K562 (cell line): ENCODE measurements at regions not wholly inside any gene's neighbourhood (a gene's known extent, or its start where the extent isn't known, plus 50 kb on each side); places are given as distances from the start of the nearest gene placed in this dataset.

ENCODE experiments used
- ATAC-seq: fragments of 200-7000 bp; cut with Tn5 transposase; 3 replicates; pipeline ENCODE4 v1.9.1; 2020; ENCODE audit warnings: moderate library complexity
- BruUV-seq: library from RNA; stranded (reverse); fragments of 400-500 nt; replicated peaks from 2 replicates; lab custom pipeline; 2021; lab: Mats Ljungman, UMichigan
- CTCF ChIA-PET: fragments of 300-600 bp; formaldehyde crosslinking; extraction: SDS; loops from one replicate; lab custom pipeline; 2021; ENCODE audit warnings: low intra/inter-chr PET ratio; lab: Yijun Ruan, JAX
- POLR2A ChIA-PET: fragments of 300-600, 350-650 bp; sonication (Branson Sonifier 250); formaldehyde crosslinking; extraction: SDS; loops from one replicate; lab custom pipeline; 2021; ENCODE audit warnings: antibody characterized with exemption, inconsistent platforms; lab: Yijun Ruan, JAX
- DNase-seq, 4 experiments: peaks; one replicate each; pipeline versions ENCODE4 v3.0.0 to v3.0.0-alpha.2; 2011 to 2018; ENCODE audit warnings: low spot score in 3 of 4, mixed read lengths in 3 of 4; ENCODE audit errors: extremely low read depth in 1 of 4
- FAIRE-seq: peaks from 2 replicates; lab custom pipeline; 2011; peaks lifted over from hg19 to GRCh38; lab: Jason Lieb, UNC
- H2AFZ ChIP-seq: 2 replicates; pipeline ENCODE4 v1.6.0; 2011; ENCODE audit warnings: low read depth, low read length, control low read depth, inconsistent platforms
- H3K27ac ChIP-seq: fragments of 200-600 bp; 3 replicates; pipeline ENCODE4 v1.8.0; 2011; ENCODE audit warnings: low read depth, mild to moderate bottlenecking, control low read depth, inconsistent platforms, low read length, moderate library complexity, mixed read lengths; ENCODE audit errors: extremely low read depth
- H3K27me3 ChIP-seq, 2 experiments: fragments of 300-600 bp in 1 of 2; 2 replicates in 1 of 2; 3 replicates in 1 of 2; pipeline versions ENCODE4 v1.6.0 to v1.8.0; 2011; ENCODE audit warnings: inconsistent platforms in 2 of 2, low read length in 2 of 2, mild to moderate bottlenecking in 1 of 2, mixed read lengths in 1 of 2, moderate library complexity in 1 of 2; ENCODE audit not compliant: control insufficient read depth in 2 of 2, insufficient read depth in 2 of 2
- H3K36me3 ChIP-seq: fragments of 300-600 bp; 3 replicates; pipeline ENCODE4 v1.8.0; 2011; ENCODE audit warnings: mild to moderate bottlenecking, low read length, inconsistent platforms; ENCODE audit not compliant: control insufficient read depth, insufficient read depth
- H3K4me1 ChIP-seq, 2 experiments: fragments of 200-600 bp in 1 of 2; replicated peaks in 1 of 2; 2 replicates in 1 of 2; 3 replicates in 1 of 2; pipeline versions ENCODE4 v1.5.1 to v1.8.0; 2011; ENCODE audit warnings: inconsistent platforms in 2 of 2, low read length in 2 of 2, mild to moderate bottlenecking in 1 of 2, mixed read lengths in 1 of 2, moderate library complexity in 1 of 2; ENCODE audit not compliant: control insufficient read depth in 2 of 2, insufficient read depth in 2 of 2
- H3K4me2 ChIP-seq: 2 replicates; pipeline ENCODE4 v1.6.1; 2011; ENCODE audit warnings: low read length, control low read depth, inconsistent platforms, mixed read lengths; ENCODE audit not compliant: insufficient read depth
- H3K4me3 ChIP-seq: fragments of 200-600 bp; sonication (generic), shearing (Covaris generic); 2 replicates; pipeline ENCODE4 v1.5.1; 2016; ENCODE audit warnings: control low read depth, inconsistent platforms
- H3K79me2 ChIP-seq: fragments of 200-600 bp; 3 replicates; pipeline ENCODE4 v1.8.0; 2011; ENCODE audit warnings: low read length, inconsistent platforms; ENCODE audit not compliant: control insufficient read depth, insufficient read depth
- H3K9ac ChIP-seq, 2 experiments: 2 replicates each; pipeline versions ENCODE4 v1.6.0 to v1.6.1; 2011; ENCODE audit warnings: low read depth in 2 of 2, low read length in 2 of 2, control low read depth in 1 of 2, inconsistent platforms in 1 of 2, mild to moderate bottlenecking in 1 of 2, mixed read lengths in 1 of 2; ENCODE audit not compliant: insufficient read depth in 1 of 2
- H3K9me1 ChIP-seq: one replicate; pipeline ENCODE4 v1.6.0; 2011; ENCODE audit warnings: inconsistent platforms, mild to moderate bottlenecking, low read length, moderate library complexity; ENCODE audit not compliant: control insufficient read depth, insufficient read depth
- H3K9me3 ChIP-seq: replicated peaks from 2 replicates; pipeline ENCODE4 v1.5.1; 2011; ENCODE audit warnings: low read depth, low read length, inconsistent platforms; ENCODE audit not compliant: control insufficient read depth, insufficient read depth
- H4K20me1 ChIP-seq: replicated peaks from 2 replicates; pipeline ENCODE4 v1.6.1; 2011; ENCODE audit warnings: low read length, inconsistent platforms, mixed read lengths; ENCODE audit not compliant: control insufficient read depth, insufficient read depth
- BMI1 ChIP-seq: fragments of 150-350 bp; IDR thresholded peaks from 2 replicates; pipeline ENCODE4 v1.6.1; 2014; ENCODE audit warnings: low read length
- ELF1 ChIP-seq: fragments of 200-800 bp; sonication (Bioruptor generic); IDR thresholded peaks from 2 replicates; pipeline ENCODE4 v1.6.1; 2016; ENCODE audit warnings: missing genetic modification characterization, missing compliant biosample characterization
- MCM5 ChIP-seq: fragments of 450-650 bp; IDR thresholded peaks from 2 replicates; pipeline ENCODE4 v1.6.1; 2016; ENCODE audit warnings: low read depth
- MTA1 ChIP-seq: fragments of 450-650 bp; IDR thresholded peaks from 2 replicates; pipeline ENCODE4 v1.6.1; 2017; ENCODE audit warnings: borderline replicate concordance
- POLR2H ChIP-seq: IDR thresholded peaks from 2 replicates; pipeline ENCODE4 v1.6.1; 2016; ENCODE audit warnings: missing genetic modification characterization, low read depth, mild to moderate bottlenecking, control low read depth, missing compliant biosample characterization, moderate library complexity
- SIX5 ChIP-seq, 2 experiments: IDR thresholded peaks; 2 replicates each; pipeline ENCODE4 v1.6.1; 2011; ENCODE audit warnings: low read length in 2 of 2, borderline replicate concordance in 1 of 2, low read depth in 1 of 2, mild to moderate bottlenecking in 1 of 2, moderate library complexity in 1 of 2; ENCODE audit not compliant: insufficient read depth in 1 of 2
- SMAD3 ChIP-seq: fragments of 450-650 bp; formaldehyde crosslinking; conservative IDR thresholded peaks from 2 replicates; pipeline ENCODE4 v1.4.0; 2020; ENCODE audit warnings: mild to moderate bottlenecking
- SRSF1 ChIP-seq: fragments of 200-400 bp; formaldehyde crosslinking; IDR thresholded peaks from 2 replicates; pipeline ENCODE4 v1.6.1; 2017; ENCODE audit warnings: mild to moderate bottlenecking, low read depth, low read length, moderate library complexity
- STAG1 ChIP-seq: sonication (generic); formaldehyde crosslinking; IDR thresholded peaks from 2 replicates; pipeline ENCODE4 v1.5.0; 2020; ENCODE audit warnings: missing genetic modification reagents, borderline replicate concordance
- STAT5B ChIP-seq: fragments of 250-450 bp; sonication (Bioruptor Pico); IDR thresholded peaks from 2 replicates; pipeline ENCODE4 v1.8.0; 2021; ENCODE audit warnings: mild to moderate bottlenecking, inconsistent platforms
- STAT6 ChIP-seq: sonication (generic); formaldehyde crosslinking; IDR thresholded peaks from 2 replicates; pipeline ENCODE4 v1.8.1; 2023; ENCODE audit warnings: mild to moderate bottlenecking, missing genetic modification reagents
- ZNF143 ChIP-seq: sonication (generic); formaldehyde crosslinking; IDR thresholded peaks from 2 replicates; pipeline ENCODE4 v1.9.0; 2022; ENCODE audit warnings: mild to moderate bottlenecking, missing genetic modification reagents
- ZNF764 ChIP-seq: fragments of 250-450 bp; sonication (Bioruptor Pico); IDR thresholded peaks from 2 replicates; pipeline ENCODE4 v1.4.0; 2020; ENCODE audit warnings: low read depth, mild to moderate bottlenecking, moderate library complexity
- WGBS: fragments of 100-300 bp; shearing (Covaris generic); methylation state at CpG from one replicate; pipeline ENCODE4 v1.1.6; 2016; ENCODE audit warnings: low coverage, mixed read lengths; ENCODE audit not compliant: insufficient coverage; ENCODE audit errors: missing lambda C conversion rate; 5-methylcytosine and 5-hydroxymethylcytosine counted together
- in situ Hi-C: fragments of 300-500 bp; cut with MboI; formaldehyde crosslinking; loops from 4 replicates; pipeline ENCODE4 v1.15.0; 2018; ENCODE audit warnings: inconsistent platforms, mixed read lengths
- intact Hi-C: fragments of 100-400 bp; cut with micrococcal nuclease; formaldehyde crosslinking; loops from 2 replicates; pipeline ENCODE4 v1.14.2; 2022
- TF ChIP-seq, protein P1 (sequence below): fragments of 250-450 bp; sonication (Bioruptor Pico); IDR thresholded peaks from 2 replicates; pipeline ENCODE4 v1.8.0; 2021; ENCODE audit warnings: moderate library complexity, mild to moderate bottlenecking, inconsistent platforms
- TF ChIP-seq, protein P2 (sequence below): fragments of 250-450 bp; sonication (Bioruptor Pico); IDR thresholded peaks from 2 replicates; pipeline ENCODE4 v1.4.0; 2020; ENCODE audit warnings: mild to moderate bottlenecking

DNA sequence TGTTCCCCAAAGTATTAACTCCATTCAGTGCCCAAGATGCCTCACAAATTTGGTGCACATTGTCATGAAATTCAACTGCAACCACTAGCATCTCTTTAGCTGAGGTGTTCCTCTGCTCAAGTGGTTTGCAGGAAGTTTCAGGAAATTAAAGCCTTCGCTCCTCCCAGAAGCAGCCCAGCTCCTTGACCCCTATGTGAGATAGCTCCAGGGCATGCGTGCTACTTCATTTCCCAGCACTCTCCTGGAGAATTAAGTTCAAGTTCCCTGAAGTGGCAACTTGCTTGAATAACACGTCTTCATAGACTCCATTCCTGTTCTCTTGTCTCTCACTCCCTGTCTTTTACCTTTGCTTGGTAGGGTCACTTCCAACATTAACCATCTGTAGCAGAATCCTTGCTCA lies 750.3 kb downstream of the REEP3 start (continued):
- TF ChIP-seq STAG1 = no peak
- TF ChIP-seq ZNF143 (CRISPR knock-in tag) = no peak
- TF ChIP-seq, protein P1, sequence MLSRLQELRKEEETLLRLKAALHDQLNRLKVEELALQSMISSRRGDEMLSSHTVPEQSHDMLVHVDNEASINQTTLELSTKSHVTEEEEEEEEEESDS (CRISPR knock-in tag) = no peak

DNA sequence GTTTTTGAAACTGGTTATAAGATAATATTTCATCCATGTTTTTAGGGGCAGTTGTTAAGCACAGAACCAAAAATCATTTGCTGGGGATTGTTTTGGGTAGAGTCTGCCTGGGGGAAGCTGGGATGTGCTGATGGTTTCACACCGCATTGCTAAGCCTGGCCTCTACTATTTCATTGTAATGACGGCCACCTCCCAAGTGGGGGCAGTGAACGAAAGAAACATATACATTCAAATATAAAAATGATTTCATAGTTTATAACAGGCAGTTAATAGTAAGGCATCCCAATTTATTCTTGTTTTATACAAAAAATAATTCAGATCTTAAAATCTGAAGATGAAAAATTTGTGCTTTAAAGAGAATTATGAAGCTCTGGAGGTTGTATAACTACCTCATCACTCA lies 750.8 kb downstream of the REEP3 start:
- no peaks in the 10 kb centered on the region for H3K36me3 ChIP-seq
- H2AFZ ChIP-seq = no peak overlapping the region
- H4K20me1 ChIP-seq = no peaks in the 10 kb centered on the region
- intact Hi-C loops (no loop called here), in situ Hi-C loops (no loop called here)
- DNase-seq (peak in 2 of 4 experiments; percentile 18 to 19), FAIRE-seq (no peak), ATAC-seq (no peak)
- TF ChIP-seq POLR2H (no peak), SMAD3 (CRISPR knock-in tag) (no peak), STAT5B (CRISPR knock-in tag) (no peak), MTA1 (no peak), MCM5 (no peak), ELF1 (tag) (no peak), STAT6 (no peak), ZNF764 (CRISPR knock-in tag) (no peak), SIX5 (IDR thresholded peaks at IDR 0.05; ENCODE audit: borderline replicate concordance in 1 of 2, insufficient read depth in 1 of 2, low read depth in 1 of 2, low read length in 2 of 2) (no peak), BMI1 (no peak), SRSF1 (no peak)
- TF ChIP-seq, protein P2, sequence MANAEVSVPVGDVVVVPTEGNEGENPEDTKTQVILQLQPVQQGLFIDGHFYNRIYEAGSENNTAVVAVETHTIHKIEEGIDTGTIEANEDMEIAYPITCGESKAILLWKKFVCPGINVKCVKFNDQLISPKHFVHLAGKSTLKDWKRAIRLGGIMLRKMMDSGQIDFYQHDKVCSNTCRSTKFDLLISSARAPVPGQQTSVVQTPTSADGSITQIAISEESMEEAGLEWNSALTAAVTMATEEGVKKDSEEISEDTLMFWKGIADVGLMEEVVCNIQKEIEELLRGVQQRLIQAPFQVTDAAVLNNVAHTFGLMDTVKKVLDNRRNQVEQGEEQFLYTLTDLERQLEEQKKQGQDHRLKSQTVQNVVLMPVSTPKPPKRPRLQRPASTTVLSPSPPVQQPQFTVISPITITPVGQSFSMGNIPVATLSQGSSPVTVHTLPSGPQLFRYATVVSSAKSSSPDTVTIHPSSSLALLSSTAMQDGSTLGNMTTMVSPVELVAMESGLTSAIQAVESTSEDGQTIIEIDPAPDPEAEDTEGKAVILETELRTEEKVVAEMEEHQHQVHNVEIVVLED = no peak
- no peaks in the 10 kb centered on the region for H3K9me1 ChIP-seq
- H3K27ac ChIP-seq = no peak overlapping the region
- ChIA-PET POLR2A (no interaction called here), CTCF (no interaction called here)
- no peaks in the 10 kb centered on the region for H3K27me3 ChIP-seq
- H3K79me2 ChIP-seq = no peaks in the 10 kb centered on the region
- no peaks in the 10 kb centered on the region; the same call in 1 of the 2 replicates for H3K9me3 ChIP-seq
- no TSS peak for BruUV-seq
- no peak overlapping the region for H3K9ac ChIP-seq
- no peak overlapping the region for H3K4me3 ChIP-seq
- WGBS = 5% methylated on average over 3 of the region's 3 CpGs
- H3K4me1 ChIP-seq = no peaks in the 10 kb centered on the region
- H3K4me2 ChIP-seq = no peak overlapping the region
